GM23248 (cell line): ENCODE measurements at regions not wholly inside any gene's neighbourhood (a gene's known extent, or its start where the extent isn't known, plus 50 kb on each side); places are given as distances from the start of the nearest gene placed in this dataset.

Source experiments
- EZH2 ChIP-seq: fragments of 200-600 bp; sonication (generic); IDR thresholded peaks from 2 replicates; pipeline ENCODE4 v1.6.1; 2018; ENCODE audit warnings: antibody characterized with exemption, mild to moderate bottlenecking; ENCODE audit not compliant: insufficient read depth, poor library complexity, severe bottlenecking
- EZH2phosphoT487 ChIP-seq: fragments of 200-600 bp; sonication (generic); IDR thresholded peaks from 2 replicates; pipeline ENCODE4 v1.6.1; 2018; ENCODE audit warnings: antibody characterized with exemption, moderate library complexity, mild to moderate bottlenecking, low read depth; ENCODE audit not compliant: insufficient read depth

- TF ChIP-seq EZH2, result no peak
- TF ChIP-seq EZH2phosphoT487, result no peak
Measured at GRCh38 chr16:51607201-51607651, 456.2 kb upstream of the SALL1 start.
